B cell (primary cell): ENCODE measurements at regions not wholly inside any gene's neighbourhood (a gene's known extent, or its start where the extent isn't known, plus 50 kb on each side); places are given as distances from the start of the nearest gene placed in this dataset.

Experiments
- CTCF ChIP-seq: fragments of 200-600 bp; IDR thresholded peaks from one replicate; pipeline ENCODE4 v1.8.0; 2022; ENCODE audit warnings: antibody characterized with exemption, mild to moderate bottlenecking
- EZH2 ChIP-seq: IDR thresholded peaks from 2 replicates; pipeline ENCODE4 v1.6.1; 2012; ENCODE audit warnings: borderline replicate concordance, low read depth, mild to moderate bottlenecking, moderate library complexity, low read length; ENCODE audit not compliant: insufficient read depth, poor library complexity, severe bottlenecking

DNA sequence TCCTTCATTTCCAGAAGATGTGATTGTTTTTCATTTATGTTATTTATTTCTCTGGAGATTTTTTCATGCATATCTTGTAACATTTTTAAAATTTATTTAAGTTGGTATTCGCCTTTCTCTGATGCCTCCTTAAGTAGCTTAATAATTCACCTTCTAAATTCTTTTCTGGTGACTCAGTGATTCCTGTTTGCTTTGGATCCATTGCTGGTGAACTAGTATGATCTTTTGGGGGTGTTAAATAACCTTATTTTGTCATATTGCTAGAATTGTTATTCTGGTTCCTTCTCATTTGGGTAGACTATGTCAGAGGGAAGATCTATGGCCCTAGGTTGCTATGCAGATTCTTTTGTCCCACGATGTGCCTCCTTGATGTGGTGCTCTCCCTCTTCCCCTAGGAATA, 1347.2 kb upstream of the B3GALT2 start:
- TF ChIP-seq CTCF: no peak
- TF ChIP-seq EZH2: no peak
